ENCODE measurements at regions not wholly inside any gene's neighbourhood (a gene's known extent, or its start where the extent isn't known, plus 50 kb on each side); places are given as distances from the start of the nearest gene placed in this dataset.

DNA sequence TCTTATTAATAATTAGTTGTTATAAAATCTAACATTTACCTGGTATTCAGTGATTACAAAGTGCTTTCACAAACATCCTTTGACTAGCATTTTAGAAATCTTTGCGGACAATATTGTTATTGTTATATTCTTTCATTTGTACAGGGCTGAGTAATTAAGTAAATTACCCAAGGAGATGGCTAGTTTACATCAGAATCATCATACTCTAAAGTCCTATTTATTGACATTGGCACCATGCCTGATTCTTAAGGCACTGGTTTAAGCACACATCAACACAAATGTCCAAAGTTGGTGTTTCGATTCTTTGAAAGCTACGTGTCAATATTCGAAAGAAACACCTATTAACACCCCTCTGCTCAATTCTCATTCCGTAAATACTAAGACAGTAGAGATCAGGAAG, 424.6 kb upstream of the CHRM3 start:
- TF ChIP-seq ESRRG (CRISPR knock-in tag; IDR thresholded peaks at IDR 0.05) (no peak), ARNTL (CRISPR knock-in tag; IDR thresholded peaks at IDR 0.05; ENCODE audit: borderline replicate concordance, low read depth) (no peak), GLIS3 (CRISPR knock-in tag; IDR thresholded peaks at IDR 0.05) (no peak), RARB (CRISPR knock-in tag; IDR thresholded peaks at IDR 0.05) (no peak), SNAI2 (CRISPR knock-in tag; IDR thresholded peaks at IDR 0.05) (no peak), BACH2 (CRISPR knock-in tag; IDR thresholded peaks at IDR 0.05; ENCODE audit: borderline replicate concordance) (no peak), ZNF565 (CRISPR knock-in tag; conservative IDR thresholded peaks at IDR 0.05; ENCODE audit: low read depth) (no peak), TSHZ2 (CRISPR knock-in tag; IDR thresholded peaks at IDR 0.05) (no peak), OSR1 (CRISPR knock-in tag; IDR thresholded peaks at IDR 0.05) (no peak), ZFP30 (CRISPR knock-in tag; IDR thresholded peaks at IDR 0.05) (no peak), ZFP3 (CRISPR knock-in tag; IDR thresholded peaks at IDR 0.05) (no peak), TOX (CRISPR knock-in tag; IDR thresholded peaks at IDR 0.05; ENCODE audit: borderline replicate concordance) (no peak), TCF4 (CRISPR knock-in tag; IDR thresholded peaks at IDR 0.05; ENCODE audit: borderline replicate concordance) (no peak), ZNF70 (CRISPR knock-in tag; IDR thresholded peaks at IDR 0.05) (no peak)
- TF ChIP-seq, protein P1, sequence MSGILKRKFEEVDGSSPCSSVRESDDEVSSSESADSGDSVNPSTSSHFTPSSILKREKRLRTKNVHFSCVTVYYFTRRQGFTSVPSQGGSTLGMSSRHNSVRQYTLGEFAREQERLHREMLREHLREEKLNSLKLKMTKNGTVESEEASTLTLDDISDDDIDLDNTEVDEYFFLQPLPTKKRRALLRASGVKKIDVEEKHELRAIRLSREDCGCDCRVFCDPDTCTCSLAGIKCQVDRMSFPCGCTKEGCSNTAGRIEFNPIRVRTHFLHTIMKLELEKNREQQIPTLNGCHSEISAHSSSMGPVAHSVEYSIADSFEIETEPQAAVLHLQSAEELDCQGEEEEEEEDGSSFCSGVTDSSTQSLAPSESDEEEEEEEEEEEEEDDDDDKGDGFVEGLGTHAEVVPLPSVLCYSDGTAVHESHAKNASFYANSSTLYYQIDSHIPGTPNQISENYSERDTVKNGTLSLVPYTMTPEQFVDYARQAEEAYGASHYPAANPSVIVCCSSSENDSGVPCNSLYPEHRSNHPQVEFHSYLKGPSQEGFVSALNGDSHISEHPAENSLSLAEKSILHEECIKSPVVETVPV (CRISPR knock-in tag; IDR thresholded peaks at IDR 0.05) = no peak
- TF ChIP-seq, protein P2, sequence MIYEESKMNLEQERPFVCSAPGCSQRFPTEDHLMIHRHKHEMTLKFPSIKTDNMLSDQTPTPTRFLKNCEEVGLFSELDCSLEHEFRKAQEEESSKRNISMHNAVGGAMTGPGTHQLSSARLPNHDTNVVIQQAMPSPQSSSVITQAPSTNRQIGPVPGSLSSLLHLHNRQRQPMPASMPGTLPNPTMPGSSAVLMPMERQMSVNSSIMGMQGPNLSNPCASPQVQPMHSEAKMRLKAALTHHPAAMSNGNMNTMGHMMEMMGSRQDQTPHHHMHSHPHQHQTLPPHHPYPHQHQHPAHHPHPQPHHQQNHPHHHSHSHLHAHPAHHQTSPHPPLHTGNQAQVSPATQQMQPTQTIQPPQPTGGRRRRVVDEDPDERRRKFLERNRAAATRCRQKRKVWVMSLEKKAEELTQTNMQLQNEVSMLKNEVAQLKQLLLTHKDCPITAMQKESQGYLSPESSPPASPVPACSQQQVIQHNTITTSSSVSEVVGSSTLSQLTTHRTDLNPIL (CRISPR knock-in tag; IDR thresholded peaks at IDR 0.05; ENCODE audit: low read depth) = no peak

DNA sequence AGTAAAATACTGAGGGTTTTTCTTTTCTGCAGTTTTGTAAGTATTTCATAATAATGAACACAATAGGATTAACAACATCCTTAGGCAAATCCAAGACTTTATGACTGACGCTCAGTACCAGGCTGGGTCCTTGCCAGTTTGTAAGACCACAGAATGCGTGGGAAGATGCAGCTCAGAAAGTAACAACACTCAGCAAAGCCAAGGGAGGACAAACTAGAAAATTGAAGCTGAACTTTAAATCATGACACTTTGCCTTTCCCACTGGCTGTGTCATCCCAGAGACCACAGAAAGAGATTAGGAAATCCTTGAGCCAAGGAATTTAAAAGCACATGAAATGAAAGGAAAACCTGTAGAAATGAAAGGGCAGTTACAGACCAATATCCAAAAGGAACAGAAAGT, 426.3 kb upstream of the CHRM3 start:
- no peak for TF ChIP-seq ESRRG (CRISPR knock-in tag; IDR thresholded peaks at IDR 0.05)
- peak; percentile 80; the same call in 1 of the 2 replicates for TF ChIP-seq ZC3H10 (CRISPR knock-in tag; IDR thresholded peaks at IDR 0.05)
- no peak for TF ChIP-seq ARNTL (CRISPR knock-in tag; IDR thresholded peaks at IDR 0.05; ENCODE audit: borderline replicate concordance, low read depth)
- TF ChIP-seq ZNF565 (CRISPR knock-in tag; conservative IDR thresholded peaks at IDR 0.05; ENCODE audit: low read depth) = no peak
- TF ChIP-seq, protein P1 (CRISPR knock-in tag; IDR thresholded peaks at IDR 0.05) = no peak
- TF ChIP-seq CSDC2 (CRISPR knock-in tag; IDR thresholded peaks at IDR 0.05) = no peak
- no peak for TF ChIP-seq BACH2 (CRISPR knock-in tag; IDR thresholded peaks at IDR 0.05; ENCODE audit: borderline replicate concordance)
- peak; percentile 48; the same call in 1 of the 2 replicates for TF ChIP-seq TOX (CRISPR knock-in tag; IDR thresholded peaks at IDR 0.05; ENCODE audit: borderline replicate concordance)
- peak; percentile 15; the same call in 1 of the 2 replicates for TF ChIP-seq RARB (CRISPR knock-in tag; IDR thresholded peaks at IDR 0.05)
- TF ChIP-seq OSR1 (CRISPR knock-in tag; IDR thresholded peaks at IDR 0.05) = no peak
- TF ChIP-seq ZFP30 (CRISPR knock-in tag; IDR thresholded peaks at IDR 0.05) = no peak
- peak; percentile 18; the same call in 1 of the 3 replicates for ATAC-seq

More for the DNA sequence above, 424.6 kb upstream of the CHRM3 start:
- ATAC-seq = no peak

DNA sequence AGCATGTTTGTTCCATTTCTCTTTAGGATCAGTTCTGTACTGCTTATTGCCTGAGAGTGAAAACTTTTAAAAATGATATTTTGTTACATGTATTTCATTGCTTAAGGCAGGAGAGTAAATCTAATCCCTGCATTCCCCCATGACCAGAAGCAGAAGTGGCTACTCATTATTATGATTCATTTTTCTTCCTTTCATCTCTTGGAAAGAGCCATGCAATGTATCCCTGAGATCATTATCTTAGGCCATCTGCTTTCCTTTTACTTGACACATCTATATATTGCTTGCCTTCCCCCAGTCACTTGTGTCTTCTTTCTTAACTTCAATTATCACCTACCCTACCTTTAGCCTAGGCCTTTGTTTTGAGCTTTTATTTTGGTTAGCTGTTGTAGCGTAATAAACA, 430.4 kb upstream of the CHRM3 start:
- peak; percentile 99 for TF ChIP-seq ZC3H10 (CRISPR knock-in tag; IDR thresholded peaks at IDR 0.05)
- peak; percentile 99 for TF ChIP-seq TOX (CRISPR knock-in tag; IDR thresholded peaks at IDR 0.05; ENCODE audit: borderline replicate concordance)
- TF ChIP-seq, protein P3, sequence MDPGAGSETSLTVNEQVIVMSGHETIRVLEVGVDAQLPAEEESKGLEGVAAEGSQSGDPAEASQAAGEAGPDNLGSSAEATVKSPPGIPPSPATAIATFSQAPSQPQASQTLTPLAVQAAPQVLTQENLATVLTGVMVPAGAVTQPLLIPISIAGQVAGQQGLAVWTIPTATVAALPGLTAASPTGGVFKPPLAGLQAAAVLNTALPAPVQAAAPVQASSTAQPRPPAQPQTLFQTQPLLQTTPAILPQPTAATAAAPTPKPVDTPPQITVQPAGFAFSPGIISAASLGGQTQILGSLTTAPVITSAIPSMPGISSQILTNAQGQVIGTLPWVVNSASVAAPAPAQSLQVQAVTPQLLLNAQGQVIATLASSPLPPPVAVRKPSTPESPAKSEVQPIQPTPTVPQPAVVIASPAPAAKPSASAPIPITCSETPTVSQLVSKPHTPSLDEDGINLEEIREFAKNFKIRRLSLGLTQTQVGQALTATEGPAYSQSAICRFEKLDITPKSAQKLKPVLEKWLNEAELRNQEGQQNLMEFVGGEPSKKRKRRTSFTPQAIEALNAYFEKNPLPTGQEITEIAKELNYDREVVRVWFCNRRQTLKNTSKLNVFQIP (CRISPR knock-in tag; IDR thresholded peaks at IDR 0.05; ENCODE audit: borderline replicate concordance, low read depth) = peak; percentile 95; the same call in 1 of the 2 replicates
- TF ChIP-seq RARB (CRISPR knock-in tag; IDR thresholded peaks at IDR 0.05) = peak; percentile 98
- no peak for TF ChIP-seq BACH2 (CRISPR knock-in tag; IDR thresholded peaks at IDR 0.05; ENCODE audit: borderline replicate concordance)
- peak; percentile 67; the same call in 1 of the 2 replicates for TF ChIP-seq OSR1 (CRISPR knock-in tag; IDR thresholded peaks at IDR 0.05)
- TF ChIP-seq, protein P4, sequence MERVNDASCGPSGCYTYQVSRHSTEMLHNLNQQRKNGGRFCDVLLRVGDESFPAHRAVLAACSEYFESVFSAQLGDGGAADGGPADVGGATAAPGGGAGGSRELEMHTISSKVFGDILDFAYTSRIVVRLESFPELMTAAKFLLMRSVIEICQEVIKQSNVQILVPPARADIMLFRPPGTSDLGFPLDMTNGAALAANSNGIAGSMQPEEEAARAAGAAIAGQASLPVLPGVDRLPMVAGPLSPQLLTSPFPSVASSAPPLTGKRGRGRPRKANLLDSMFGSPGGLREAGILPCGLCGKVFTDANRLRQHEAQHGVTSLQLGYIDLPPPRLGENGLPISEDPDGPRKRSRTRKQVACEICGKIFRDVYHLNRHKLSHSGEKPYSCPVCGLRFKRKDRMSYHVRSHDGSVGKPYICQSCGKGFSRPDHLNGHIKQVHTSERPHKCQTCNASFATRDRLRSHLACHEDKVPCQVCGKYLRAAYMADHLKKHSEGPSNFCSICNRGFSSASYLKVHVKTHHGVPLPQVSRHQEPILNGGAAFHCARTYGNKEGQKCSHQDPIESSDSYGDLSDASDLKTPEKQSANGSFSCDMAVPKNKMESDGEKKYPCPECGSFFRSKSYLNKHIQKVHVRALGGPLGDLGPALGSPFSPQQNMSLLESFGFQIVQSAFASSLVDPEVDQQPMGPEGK (CRISPR knock-in tag; IDR thresholded peaks at IDR 0.05; ENCODE audit: borderline replicate concordance) = peak; percentile 76; the same call in 1 of the 2 replicates
- no peak for TF ChIP-seq ZNF565 (CRISPR knock-in tag; conservative IDR thresholded peaks at IDR 0.05; ENCODE audit: low read depth)

More for the DNA sequence above, 430.4 kb upstream of the CHRM3 start:
- ATAC-seq = peak; percentile 90

All from SK-N-SH treated with all-trans-retinoic acid at 6 μM for 48 hours (cell line).